Neuron (in vitro differentiated cells): ENCODE measurements at regions not wholly inside any gene's neighbourhood (a gene's known extent, or its start where the extent isn't known, plus 50 kb on each side); places are given as distances from the start of the nearest gene placed in this dataset.

Experiments
- H2AFZ ChIP-seq: one replicate; pipeline ENCODE4 v1.6.1; 2013; ENCODE audit warnings: low read depth, mild to moderate bottlenecking, inconsistent platforms, low read length, moderate library complexity
- H3K27me3 ChIP-seq: one replicate; pipeline ENCODE4 v1.6.1; 2013; ENCODE audit warnings: low read length; ENCODE audit not compliant: insufficient read depth
- H3K36me3 ChIP-seq: one replicate; pipeline ENCODE4 v1.6.1; 2013; ENCODE audit warnings: low read length; ENCODE audit not compliant: insufficient read depth
- H3K4me1 ChIP-seq: one replicate; pipeline ENCODE4 v1.6.1; 2013; ENCODE audit warnings: low read length; ENCODE audit not compliant: insufficient read depth
- H3K4me3 ChIP-seq: 2 replicates; pipeline ENCODE4 v1.5.1; 2013; ENCODE audit warnings: mild to moderate bottlenecking, low read length, moderate library complexity
- H3K9me3 ChIP-seq: one replicate; pipeline ENCODE4 v1.6.1; 2013; ENCODE audit warnings: low read length

GRCh38 chr5:115374057-115374775 lies 77.8 kb upstream of the CCDC112 start:
- no peaks in the 10 kb centered on the region for H3K9me3 ChIP-seq
- no peaks in the 10 kb centered on the region for H3K27me3 ChIP-seq
- no peak overlapping the region for H2AFZ ChIP-seq
- H3K4me3 ChIP-seq, result no peak overlapping the region
- no peaks in the 10 kb centered on the region for H3K4me1 ChIP-seq
- H3K36me3 ChIP-seq, result no peaks in the 10 kb centered on the region

DNA sequence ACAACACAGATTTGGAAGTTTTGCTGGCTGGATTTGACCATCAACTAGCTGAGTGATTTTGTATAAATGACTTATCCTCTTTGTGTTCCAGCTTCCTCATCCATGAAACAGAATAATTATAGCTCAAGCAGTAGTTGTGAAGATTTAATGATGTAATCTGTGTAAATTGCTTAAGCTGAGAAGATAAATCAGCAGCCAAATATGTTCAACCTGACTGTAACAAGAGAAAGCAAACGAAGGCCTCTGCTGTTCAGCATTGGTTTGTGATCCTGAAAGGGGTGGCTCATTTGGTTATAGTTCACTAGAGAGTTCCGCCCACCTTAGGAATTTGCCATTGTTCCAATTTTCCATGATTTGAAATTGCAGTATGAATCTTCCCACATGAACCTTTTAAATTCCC lies 75.7 kb upstream of the CCDC112 start:
- H3K27me3 ChIP-seq, result no peaks in the 10 kb centered on the region
- no peaks in the 10 kb centered on the region for H3K36me3 ChIP-seq
- no peaks in the 10 kb centered on the region for H3K4me1 ChIP-seq
- H3K4me3 ChIP-seq, result no peak overlapping the region
- no peaks in the 10 kb centered on the region for H3K9me3 ChIP-seq
- H2AFZ ChIP-seq, result no peak overlapping the region

DNA sequence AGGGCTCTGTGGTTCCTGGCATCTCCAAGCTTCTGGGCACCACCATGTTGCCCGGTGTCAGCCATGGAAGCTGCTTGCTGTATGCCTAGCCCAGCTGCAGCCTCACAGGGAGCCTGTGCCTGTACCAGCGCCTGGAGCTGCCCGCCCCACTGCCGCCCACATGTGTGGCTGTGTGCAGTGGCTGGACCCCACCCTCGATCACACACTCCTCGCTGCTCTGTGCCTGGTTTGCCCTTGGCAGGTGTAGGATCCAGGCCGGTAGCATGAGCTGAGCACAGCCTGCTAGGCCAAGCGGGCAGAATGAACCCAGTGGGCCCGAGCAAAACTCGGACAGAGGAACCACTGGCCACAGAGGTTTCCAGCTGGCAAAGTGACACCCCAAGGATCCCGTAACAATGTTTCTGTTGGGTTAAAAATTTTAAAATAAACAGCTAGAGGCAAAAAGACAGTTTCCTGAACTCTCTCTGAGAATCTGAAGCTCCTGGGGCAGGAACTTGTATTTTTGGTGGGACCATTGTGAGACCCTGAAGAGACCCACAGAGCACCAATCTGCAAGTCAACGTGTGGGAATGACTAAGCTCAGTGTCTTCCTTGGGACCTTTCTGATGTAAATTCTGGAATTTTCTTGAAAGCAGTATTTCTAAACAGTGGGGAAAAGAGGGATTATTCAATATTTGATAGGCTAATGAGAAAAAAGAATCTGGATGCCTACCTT lies 73.1 kb upstream of the CCDC112 start:
- Histone ChIP-seq H2AFZ (no peak overlapping the region), H3K4me1 (peaks cover 11% of the 10 kb centered on the region), H3K36me3 (no peaks in the 10 kb centered on the region), H3K4me3 (no peak overlapping the region), H3K9me3 (no peaks in the 10 kb centered on the region), H3K27me3 (no peaks in the 10 kb centered on the region)

- Histone ChIP-seq H3K4me3 (no peak overlapping the region), H3K9me3 (no peaks in the 10 kb centered on the region), H2AFZ (no peak overlapping the region)
Measured at GRCh38 chr5:115366223-115366622, 69.8 kb upstream of the CCDC112 start.

GRCh38 chr5:115363879-115364278 lies 67.4 kb upstream of the CCDC112 start:
- no peak overlapping the region for H3K4me3 ChIP-seq
- no peaks in the 10 kb centered on the region for H3K9me3 ChIP-seq
- peaks cover 11% of the 10 kb centered on the region for H3K4me1 ChIP-seq
- H3K27me3 ChIP-seq, result no peaks in the 10 kb centered on the region
- no peaks in the 10 kb centered on the region for H3K36me3 ChIP-seq
- no peak overlapping the region for H2AFZ ChIP-seq

More at GRCh38 chr5:115366223-115366622, 69.8 kb upstream of the CCDC112 start:
- Histone ChIP-seq H3K36me3 (no peaks in the 10 kb centered on the region), H3K27me3 (no peaks in the 10 kb centered on the region), H3K4me1 (peaks cover 11% of the 10 kb centered on the region)

- Histone ChIP-seq H2AFZ (no peak overlapping the region), H3K9me3 (no peaks in the 10 kb centered on the region), H3K4me1 (no peaks in the 10 kb centered on the region), H3K4me3 (no peak overlapping the region), H3K27me3 (no peaks in the 10 kb centered on the region), H3K36me3 (no peaks in the 10 kb centered on the region)
Measured at GRCh38 chr5:115360046-115360685, 63.7 kb upstream of the CCDC112 start.

GRCh38 chr5:115355767-115356381 lies 59.4 kb upstream of the CCDC112 start:
- Histone ChIP-seq H3K4me1 (no peaks in the 10 kb centered on the region), H3K9me3 (no peaks in the 10 kb centered on the region), H3K4me3 (no peak overlapping the region), H2AFZ (no peak overlapping the region), H3K36me3 (no peaks in the 10 kb centered on the region), H3K27me3 (peaks cover 3% of the 10 kb centered on the region)

DNA sequence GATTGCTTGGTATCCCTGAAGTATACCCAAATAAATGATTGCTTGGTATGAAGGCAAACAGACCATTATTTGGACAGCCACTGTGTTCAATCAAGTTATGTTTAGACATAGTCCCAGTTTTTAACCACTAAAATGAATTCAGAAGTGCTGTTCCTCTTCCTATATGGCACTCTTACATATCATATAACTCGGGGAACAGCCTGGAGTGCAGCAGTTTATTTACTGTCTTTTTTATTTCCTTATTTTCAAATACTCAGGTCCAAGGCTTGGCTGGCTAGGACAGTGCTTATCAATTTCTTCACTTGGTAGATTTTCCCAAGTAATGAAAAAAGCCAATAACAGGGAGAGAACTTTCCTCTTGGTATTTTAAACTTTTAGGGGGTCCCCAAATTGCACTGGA lies 58.6 kb upstream of the CCDC112 start:
- Histone ChIP-seq H3K36me3 (no peaks in the 10 kb centered on the region), H3K27me3 (peaks cover 3% of the 10 kb centered on the region), H3K4me1 (no peaks in the 10 kb centered on the region), H3K4me3 (no peak overlapping the region), H2AFZ (no peak overlapping the region), H3K9me3 (no peaks in the 10 kb centered on the region)

- H3K9me3 ChIP-seq, result no peaks in the 10 kb centered on the region
- H3K27me3 ChIP-seq, result peaks cover 3% of the 10 kb centered on the region
- no peaks in the 10 kb centered on the region for H3K36me3 ChIP-seq
- no peaks in the 10 kb centered on the region for H3K4me1 ChIP-seq
- no peak overlapping the region for H2AFZ ChIP-seq
- no peak overlapping the region for H3K4me3 ChIP-seq
Measured at GRCh38 chr5:115354246-115354645, 57.8 kb upstream of the CCDC112 start.

- Histone ChIP-seq H2AFZ (no peak overlapping the region), H3K4me1 (no peaks in the 10 kb centered on the region), H3K27me3 (peaks cover 3% of the 10 kb centered on the region), H3K36me3 (no peaks in the 10 kb centered on the region), H3K4me3 (no peak overlapping the region), H3K9me3 (no peaks in the 10 kb centered on the region)
Measured at GRCh38 chr5:115352571-115352970, 56.1 kb upstream of the CCDC112 start.

DNA sequence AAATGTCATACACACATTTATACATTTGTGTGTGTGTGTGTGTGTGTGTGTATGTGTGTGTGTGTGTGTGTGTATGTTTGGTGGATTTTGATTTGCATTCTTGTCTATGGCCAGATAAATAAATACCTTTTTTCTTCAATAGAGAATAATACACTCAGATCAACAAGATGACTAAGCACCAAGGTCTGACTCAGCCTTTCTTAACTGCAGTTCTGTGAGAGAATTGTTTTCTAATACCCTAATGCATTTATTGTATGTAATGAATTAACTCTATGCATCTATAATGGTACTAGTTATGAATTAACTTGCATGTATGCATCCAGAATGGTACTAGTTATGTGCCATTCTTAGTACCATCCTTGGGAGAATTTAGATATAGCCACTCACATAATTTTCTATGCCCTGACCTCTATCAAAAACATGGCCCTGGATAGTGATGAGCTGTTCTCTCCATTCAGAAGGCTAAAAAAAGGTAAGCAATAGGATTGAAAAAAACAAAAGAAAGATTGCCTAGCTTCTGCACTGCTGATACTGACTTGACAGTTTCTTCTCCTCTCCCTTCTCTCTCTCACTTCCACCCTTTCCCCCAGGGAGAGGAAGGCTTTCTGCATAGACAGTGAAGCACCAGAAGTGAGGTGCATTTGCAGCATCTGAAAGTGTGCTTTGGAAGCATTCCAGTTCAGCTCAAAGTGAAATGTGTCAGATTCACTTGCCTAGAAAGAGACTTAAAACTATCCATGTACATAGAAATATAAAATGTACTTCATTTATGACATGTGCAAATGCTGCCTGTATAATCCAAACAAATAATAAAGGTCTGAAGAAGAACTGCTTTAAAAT lies 55.1 kb upstream of the CCDC112 start:
- Histone ChIP-seq H3K36me3 (no peaks in the 10 kb centered on the region), H3K27me3 (peaks cover 3% of the 10 kb centered on the region), H3K4me3 (no peak overlapping the region), H3K9me3 (no peaks in the 10 kb centered on the region), H3K4me1 (no peaks in the 10 kb centered on the region), H2AFZ (no peak overlapping the region)

GRCh38 chr5:115350894-115351293 lies 54.4 kb upstream of the CCDC112 start:
- no peak overlapping the region for H3K4me3 ChIP-seq
- H3K9me3 ChIP-seq, result no peaks in the 10 kb centered on the region
- no peaks in the 10 kb centered on the region for H3K4me1 ChIP-seq
- H3K36me3 ChIP-seq, result no peaks in the 10 kb centered on the region
- no peak overlapping the region for H2AFZ ChIP-seq
- peaks cover 3% of the 10 kb centered on the region for H3K27me3 ChIP-seq
